ENCODE measurements at regions not wholly inside any gene's neighbourhood (a gene's known extent, or its start where the extent isn't known, plus 50 kb on each side); places are given as distances from the start of the nearest gene placed in this dataset.

GRCh38 chr11:91188484-91188883 lies 965.6 kb upstream of the CHORDC1 start:
- H3K36me3 ChIP-seq = no peaks in the 10 kb centered on the region
- no peak for DNase-seq
- no peak overlapping the region for H3K4me3 ChIP-seq
- H3K27me3 ChIP-seq = no peaks in the 10 kb centered on the region
- no peaks in the 10 kb centered on the region for H3K9me3 ChIP-seq
- no peak overlapping the region for H3K27ac ChIP-seq
- intact Hi-C loops (cut with DNase I; ENCODE audit: low total_unique reads) = no loop called here
- TF ChIP-seq POLR2A (IDR thresholded peaks at IDR 0.05) = no peak
- TF ChIP-seq CTCF (IDR thresholded peaks at IDR 0.05) = no peak
- H3K4me1 ChIP-seq = no peaks in the 10 kb centered on the region

- H3K27me3 ChIP-seq = no peaks in the 10 kb centered on the region
- TF ChIP-seq CTCF (IDR thresholded peaks at IDR 0.05) (no peak), POLR2A (IDR thresholded peaks at IDR 0.05) (no peak)
- no peak for DNase-seq
- H3K4me3 ChIP-seq = no peak overlapping the region
- H3K27ac ChIP-seq = no peak overlapping the region
- intact Hi-C loops (cut with DNase I; ENCODE audit: low total_unique reads) = no loop called here
- no peaks in the 10 kb centered on the region for H3K4me1 ChIP-seq
- no peaks in the 10 kb centered on the region for H3K36me3 ChIP-seq
- no peaks in the 10 kb centered on the region for H3K9me3 ChIP-seq
These were observed 964.5 kb upstream of the CHORDC1 start for GRCh38 chr11:91187314-91187713.

GRCh38 chr11:91178366-91178765 lies 955.5 kb upstream of the CHORDC1 start:
- no peaks in the 10 kb centered on the region for H3K27me3 ChIP-seq
- H3K9me3 ChIP-seq = no peaks in the 10 kb centered on the region
- H3K4me1 ChIP-seq = no peaks in the 10 kb centered on the region
- TF ChIP-seq CTCF (IDR thresholded peaks at IDR 0.05) (no peak), POLR2A (IDR thresholded peaks at IDR 0.05) (no peak)
- intact Hi-C loops (cut with DNase I; ENCODE audit: low total_unique reads) = no loop called here
- no peak for DNase-seq
- no peaks in the 10 kb centered on the region for H3K36me3 ChIP-seq
- H3K4me3 ChIP-seq = no peak overlapping the region
- H3K27ac ChIP-seq = no peak overlapping the region

- DNase-seq = no peak
These were observed 951.9 kb upstream of the CHORDC1 start for GRCh38 chr11:91174734-91175133.

GRCh38 chr11:91174193-91174592 lies 951.3 kb upstream of the CHORDC1 start:
- intact Hi-C loops (cut with DNase I; ENCODE audit: low total_unique reads) = no loop called here
- H3K27me3 ChIP-seq = no peaks in the 10 kb centered on the region
- DNase-seq = no peak
- H3K36me3 ChIP-seq = no peaks in the 10 kb centered on the region
- H3K27ac ChIP-seq = no peak overlapping the region
- H3K9me3 ChIP-seq = no peaks in the 10 kb centered on the region
- TF ChIP-seq CTCF (IDR thresholded peaks at IDR 0.05) = no peak
- TF ChIP-seq POLR2A (IDR thresholded peaks at IDR 0.05) = no peak
- no peaks in the 10 kb centered on the region for H3K4me1 ChIP-seq
- H3K4me3 ChIP-seq = no peak overlapping the region

More at GRCh38 chr11:91174734-91175133, 951.9 kb upstream of the CHORDC1 start:
- no peaks in the 10 kb centered on the region for H3K36me3 ChIP-seq
- H3K27ac ChIP-seq = no peak overlapping the region
- intact Hi-C loops (cut with DNase I; ENCODE audit: low total_unique reads) = no loop called here
- no peaks in the 10 kb centered on the region for H3K27me3 ChIP-seq
- no peak for TF ChIP-seq CTCF (IDR thresholded peaks at IDR 0.05)
- no peak overlapping the region for H3K4me3 ChIP-seq
- no peaks in the 10 kb centered on the region for H3K4me1 ChIP-seq
- H3K9me3 ChIP-seq = no peaks in the 10 kb centered on the region
